HG02870 (cell line): ENCODE measurements at regions not wholly inside any gene's neighbourhood (a gene's known extent, or its start where the extent isn't known, plus 50 kb on each side); places are given as distances from the start of the nearest gene placed in this dataset.

Source experiments
- ATAC-seq: cut with Tn5 transposase; IDR thresholded peaks from one replicate; pipeline ENCODE4 v1.9.1; 2021; ENCODE audit warnings: mild to moderate bottlenecking, moderate library complexity; ENCODE audit not compliant: unreplicated experiment

- no peak for ATAC-seq
Observed at GRCh38 chr4:180491210-180491609, 1752.0 kb upstream of the TENM3 start.

GRCh38 chr4:180493299-180493698 is 1749.9 kb upstream of the TENM3 start:
- ATAC-seq, result no peak

GRCh38 chr4:180500154-180500553 is 1743.0 kb upstream of the TENM3 start:
- ATAC-seq, result no peak

GRCh38 chr4:180512801-180513475 is 1730.3 kb upstream of the TENM3 start:
- ATAC-seq, result no peak

- no peak for ATAC-seq
Observed at GRCh38 chr4:180518906-180519305, 1724.3 kb upstream of the TENM3 start.

- no peak for ATAC-seq
Observed at GRCh38 chr4:180521181-180521580, 1722.0 kb upstream of the TENM3 start.

- ATAC-seq, result no peak
Observed at GRCh38 chr4:180525523-180526077, 1717.6 kb upstream of the TENM3 start.

GRCh38 chr4:180528003-180528402 is 1715.2 kb upstream of the TENM3 start:
- ATAC-seq, result no peak

GRCh38 chr4:180530787-180531186 is 1712.4 kb upstream of the TENM3 start:
- no peak for ATAC-seq

- ATAC-seq, result no peak
Observed at GRCh38 chr4:180532691-180533090, 1710.5 kb upstream of the TENM3 start.

- no peak for ATAC-seq
Observed at GRCh38 chr4:180538384-180539057, 1704.7 kb upstream of the TENM3 start.

GRCh38 chr4:180539284-180539683 is 1703.9 kb upstream of the TENM3 start:
- no peak for ATAC-seq

GRCh38 chr4:180541678-180542077 is 1701.5 kb upstream of the TENM3 start:
- ATAC-seq, result no peak

GRCh38 chr4:180542445-180543100 is 1700.6 kb upstream of the TENM3 start:
- ATAC-seq, result no peak

- no peak for ATAC-seq
Observed at GRCh38 chr4:180550106-180550505, 1693.1 kb upstream of the TENM3 start.

- peak; percentile 48 for ATAC-seq
Observed at GRCh38 chr4:180557348-180557747, 1685.9 kb upstream of the TENM3 start.

- no peak for ATAC-seq
Observed at GRCh38 chr4:180557950-180558349, 1685.3 kb upstream of the TENM3 start.

GRCh38 chr4:180558427-180558826 is 1684.8 kb upstream of the TENM3 start:
- no peak for ATAC-seq

GRCh38 chr4:180560896-180561295 is 1682.3 kb upstream of the TENM3 start:
- no peak for ATAC-seq

- no peak for ATAC-seq
Observed at GRCh38 chr4:180564026-180564425, 1679.2 kb upstream of the TENM3 start.

- ATAC-seq, result no peak
Observed at GRCh38 chr4:180564448-180564847, 1678.8 kb upstream of the TENM3 start.
